H1 (cell line): ENCODE measurements at regions not wholly inside any gene's neighbourhood (a gene's known extent, or its start where the extent isn't known, plus 50 kb on each side); places are given as distances from the start of the nearest gene placed in this dataset.

Experiments used
- CTCF ChIA-PET: fragments of 300-600 bp; sonication (Branson Sonifier 250); formaldehyde crosslinking; loops from one replicate; lab custom pipeline; 2021; ENCODE audit not compliant: partially characterized antibody; lab: Charles Lee
- POLR2A ChIA-PET: fragments of 300-600 bp; sonication (Branson Sonifier 250); formaldehyde crosslinking; loops from one replicate; lab custom pipeline; 2021; ENCODE audit warnings: inconsistent platforms; ENCODE audit not compliant: partially characterized antibody; lab: Charles Lee
- DNase-seq, 2 experiments: peaks; one replicate each; pipeline versions ENCODE4 v3.0.0 to v3.0.0-alpha.2; 2010 to 2022; ENCODE audit warnings: low spot score in 2 of 2, low read depth in 1 of 2, mixed read lengths in 1 of 2
- FAIRE-seq: peaks from 2 replicates; lab custom pipeline; 2011; peaks lifted over from hg19 to GRCh38; lab: Jason Lieb, UNC
- H2AFZ ChIP-seq: 2 replicates; pipeline ENCODE4 v1.8.1; 2012; ENCODE audit warnings: low read length, inconsistent platforms
- H2AK5ac ChIP-seq: 2 replicates; pipeline ENCODE4 v1.6.1; 2013; ENCODE audit warnings: low read depth, low read length
- H2BK120ac ChIP-seq: replicated peaks from 2 replicates; pipeline ENCODE3; 2013; ENCODE audit warnings: low read depth, low read length, inconsistent platforms
- H2BK12ac ChIP-seq: 2 replicates; pipeline ENCODE4 v1.6.1; 2013; ENCODE audit warnings: low read depth, low read length
- H2BK15ac ChIP-seq: 2 replicates; pipeline ENCODE4 v1.6.1; 2013; ENCODE audit warnings: low read length
- H2BK20ac ChIP-seq: 2 replicates; pipeline ENCODE4 v1.6.1; 2013; ENCODE audit warnings: low read length
- H2BK5ac ChIP-seq: 2 replicates; pipeline ENCODE4 v1.6.1; 2013; ENCODE audit warnings: low read depth, low read length
- H3K14ac ChIP-seq: 2 replicates; pipeline ENCODE4 v1.6.1; 2013; ENCODE audit warnings: inconsistent platforms; ENCODE audit not compliant: insufficient read length
- H3K18ac ChIP-seq: 2 replicates; pipeline ENCODE4 v1.6.1; 2013; ENCODE audit warnings: low read length; ENCODE audit errors: extremely low read depth
- H3K23ac ChIP-seq: 2 replicates; pipeline ENCODE4 v1.6.1; 2013; ENCODE audit warnings: inconsistent platforms; ENCODE audit not compliant: insufficient read length
- H3K23me2 ChIP-seq: 2 replicates; pipeline ENCODE4 v1.6.1; 2013; ENCODE audit warnings: low read depth, low read length
- H3K27ac ChIP-seq: 2 replicates; pipeline ENCODE4 v1.6.1; 2011; ENCODE audit warnings: low read depth, low read length, inconsistent platforms
- H3K27me3 ChIP-seq, 4 experiments: replicated peaks in 1 of 4; 1 replicate in 1 of 4; 2 replicates in 3 of 4; pipeline versions ENCODE4 v1.6.1 to v1.8.1; 2011 to 2013; ENCODE audit warnings: low read length in 3 of 4, mild to moderate bottlenecking in 3 of 4, inconsistent platforms in 2 of 4, mixed read lengths in 2 of 4, moderate library complexity in 1 of 4; ENCODE audit not compliant: control insufficient read depth in 3 of 4, insufficient read depth in 3 of 4; ENCODE audit errors: extremely low read depth in 1 of 4
- H3K36me3 ChIP-seq, 4 experiments: 2 replicates each; pipeline versions ENCODE4 v1.6.1 to v1.8.1; 2011 to 2013; ENCODE audit warnings: mild to moderate bottlenecking in 4 of 4, low read length in 3 of 4, moderate library complexity in 2 of 4, control low read depth in 1 of 4, inconsistent platforms in 1 of 4; ENCODE audit not compliant: insufficient read depth in 4 of 4, control insufficient read depth in 2 of 4
- H3K4ac ChIP-seq: replicated peaks from 2 replicates; pipeline ENCODE3; 2013; ENCODE audit warnings: low read length, low read depth, mixed read lengths, inconsistent platforms; ENCODE audit not compliant: insufficient read length
- H3K4me1 ChIP-seq, 4 experiments: replicated peaks in 1 of 4; 1 replicate in 1 of 4; 2 replicates in 3 of 4; pipeline versions ENCODE4 v1.6.1 to v1.8.1; 2011 to 2013; ENCODE audit warnings: low read length in 3 of 4, inconsistent platforms in 2 of 4, mixed read lengths in 1 of 4; ENCODE audit not compliant: insufficient read depth in 4 of 4, control insufficient read depth in 3 of 4
- H3K4me2 ChIP-seq, 2 experiments: 2 replicates each; pipeline versions ENCODE4 v1.6.1 to v1.8.1; 2011 to 2013; ENCODE audit warnings: low read depth in 2 of 2, low read length in 2 of 2, control low read depth in 1 of 2, inconsistent platforms in 1 of 2, mild to moderate bottlenecking in 1 of 2; ENCODE audit not compliant: insufficient read depth in 1 of 2
- H3K4me3 ChIP-seq, 4 experiments: fragments of 200-600, 300-600 bp in 1 of 4; sonication (generic), shearing (Covaris generic), sonication (Bioruptor Twin) in 1 of 4; 2 replicates each; pipeline versions ENCODE4 v1.5.1 to v1.8.1; 2011 to 2016; ENCODE audit warnings: low read length in 4 of 4, low read depth in 3 of 4, control low read depth in 2 of 4, inconsistent platforms in 2 of 4, mild to moderate bottlenecking in 2 of 4, mixed read lengths in 1 of 4, moderate library complexity in 1 of 4; ENCODE audit not compliant: insufficient read depth in 2 of 4; ENCODE audit errors: extremely low read depth in 1 of 4
- H3K56ac ChIP-seq: replicated peaks from 2 replicates; pipeline ENCODE3; 2013; ENCODE audit warnings: low read depth, mild to moderate bottlenecking, mixed read lengths, low read length, inconsistent platforms; ENCODE audit not compliant: insufficient read length
- H3K79me1 ChIP-seq: 2 replicates; pipeline ENCODE4 v1.6.1; 2013; ENCODE audit warnings: low read depth, low read length, control low read depth
- H3K79me2 ChIP-seq, 2 experiments: 2 replicates each; pipeline versions ENCODE4 v1.6.1 to v1.8.1; 2012 to 2013; ENCODE audit warnings: low read length in 2 of 2, mild to moderate bottlenecking in 2 of 2, inconsistent platforms in 1 of 2; ENCODE audit not compliant: insufficient read depth in 2 of 2, control insufficient read depth in 1 of 2
- H3K9ac ChIP-seq, 4 experiments: replicated peaks in 1 of 4; 1 replicate in 1 of 4; 2 replicates in 3 of 4; pipeline versions ENCODE4 v1.6.1 to v1.8.1; 2011 to 2013; ENCODE audit warnings: low read depth in 3 of 4, low read length in 3 of 4, control low read depth in 2 of 4, mild to moderate bottlenecking in 2 of 4, moderate library complexity in 2 of 4, inconsistent platforms in 1 of 4; ENCODE audit errors: extremely low read depth in 1 of 4
- H3K9me3 ChIP-seq, 2 experiments: 2 replicates each; pipeline versions ENCODE4 v1.6.1 to v1.8.1; 2012 to 2013; ENCODE audit warnings: mild to moderate bottlenecking in 2 of 2, moderate library complexity in 2 of 2, control low read depth in 1 of 2, inconsistent platforms in 1 of 2, low read depth in 1 of 2, low read length in 1 of 2, mixed read lengths in 1 of 2; ENCODE audit not compliant: insufficient read depth in 2 of 2
- H4K20me1 ChIP-seq, 2 experiments: replicated peaks in 1 of 2; 2 replicates each; pipeline versions ENCODE3 to v1.8.1; 2011 to 2013; ENCODE audit warnings: inconsistent platforms in 2 of 2, low read length in 2 of 2, mild to moderate bottlenecking in 1 of 2; ENCODE audit not compliant: insufficient read depth in 2 of 2, control insufficient read depth in 1 of 2
- H4K5ac ChIP-seq: 2 replicates; pipeline ENCODE4 v1.6.1; 2013; ENCODE audit warnings: low read length, low read depth, mixed read lengths, inconsistent platforms; ENCODE audit not compliant: insufficient read length
- H4K8ac ChIP-seq: 2 replicates; pipeline ENCODE4 v1.8.0; 2013; ENCODE audit warnings: mild to moderate bottlenecking, moderate library complexity, low read length, inconsistent platforms; ENCODE audit not compliant: insufficient read depth; ENCODE audit errors: extremely low read depth
- H4K91ac ChIP-seq: replicated peaks from 2 replicates; pipeline ENCODE3; 2013; ENCODE audit warnings: low read length, mixed read lengths, inconsistent platforms; ENCODE audit not compliant: insufficient read length
- CBX5 ChIP-seq: fragments of 300-800, 300-1000 bp; sonication (generic); IDR thresholded peaks from 2 replicates; pipeline ENCODE4 v1.7.1; 2016; ENCODE audit warnings: antibody characterized with exemption, low read length, low read depth
- CEBPB ChIP-seq: IDR thresholded peaks from 2 replicates; pipeline ENCODE4 v1.6.1; 2012; ENCODE audit warnings: low read depth, low read length
- CREB1 ChIP-seq: IDR thresholded peaks from 2 replicates; pipeline ENCODE4 v1.6.1; 2012; ENCODE audit warnings: inconsistent platforms
- HDAC6 ChIP-seq: IDR thresholded peaks from one replicate; pipeline ENCODE4 v1.7.1; 2012; ENCODE audit warnings: low read depth, mild to moderate bottlenecking, inconsistent platforms, low read length, moderate library complexity
- JUN ChIP-seq: IDR thresholded peaks from 2 replicates; pipeline ENCODE4 v1.6.1; 2011; ENCODE audit warnings: low read depth, mild to moderate bottlenecking, improper control_type of control experiment, low read length
- JUND ChIP-seq: IDR thresholded peaks from 2 replicates; pipeline ENCODE4 v1.6.1; 2011; ENCODE audit warnings: mild to moderate bottlenecking, improper control_type of control experiment, low read length
- KDM4A ChIP-seq: IDR thresholded peaks from one replicate; pipeline ENCODE4 v1.7.1; 2012; ENCODE audit warnings: low read depth, mild to moderate bottlenecking, moderate library complexity, low read length, inconsistent platforms; ENCODE audit not compliant: severe bottlenecking
- RFX5 ChIP-seq: IDR thresholded peaks from 2 replicates; pipeline ENCODE4 v1.6.1; 2011; ENCODE audit warnings: low read depth, low read length, improper control_type of control experiment, borderline replicate concordance
- SAP30 ChIP-seq: fragments of 300-600 bp; sonication (generic); IDR thresholded peaks from 2 replicates; pipeline ENCODE4 v1.7.1; 2012; ENCODE audit warnings: low read length, moderate library complexity, mild to moderate bottlenecking, inconsistent platforms; ENCODE audit not compliant: insufficient read depth, insufficient replicate concordance
- ZNF274 ChIP-seq: IDR thresholded peaks from 2 replicates; pipeline ENCODE4 v1.7.0; 2012; ENCODE audit warnings: low read length, borderline replicate concordance; ENCODE audit errors: extremely low read depth
- WGBS, 2 experiments: shearing (Covaris generic) in 1 of 2; methylation state at CpG; one replicate each; pipeline versions ENCODE4 v1.1.6 to v1.1.7; 2013 to 2015; ENCODE audit warnings: low lambda C conversion rate in 2 of 2, mixed read lengths in 2 of 2, inconsistent platforms in 1 of 2, low coverage in 1 of 2, missing lambda C conversion rate in 1 of 2; ENCODE audit not compliant: insufficient replicate concordance in 2 of 2, insufficient coverage in 1 of 2, insufficient read length in 1 of 2; ENCODE audit errors: extremely low coverage in 1 of 2, missing lambda C conversion rate in 1 of 2; 5-methylcytosine and 5-hydroxymethylcytosine counted together

GRCh38 chr3:194218646-194219453 is 82.9 kb downstream of the HES1 start:
- no peak overlapping the region for H2BK15ac ChIP-seq
- no peak for FAIRE-seq
- no peaks in the 10 kb centered on the region for H3K9me3 ChIP-seq
- TF ChIP-seq CREB1, result no peak
- no peak for TF ChIP-seq JUND
- TF ChIP-seq HDAC6, result no peak
- TF ChIP-seq JUN, result no peak
- no peak for TF ChIP-seq CBX5
- no peak for TF ChIP-seq RFX5
- TF ChIP-seq KDM4A, result no peak
- no peak for TF ChIP-seq CEBPB
- TF ChIP-seq ZNF274, result no peak
- no peak for TF ChIP-seq SAP30
- TF ChIP-seq, all 59 proteins: peak for 0
- Histone ChIP-seq H2BK12ac (no peak overlapping the region; the same call in 1 of the 2 replicates), H4K8ac (no peak overlapping the region), H3K36me3 (no peaks in the 10 kb centered on the region), H3K4me3 (no peak overlapping the region), H3K4me1 (peaks cover 0 to 5% (median 1%) of the 10 kb centered on the region in 4 experiments; a peak in 2 of 7 replicates), H4K5ac (no peak overlapping the region), H3K14ac (no peak overlapping the region), H4K20me1 (no peaks in the 10 kb centered on the region), H2BK120ac (no peak overlapping the region), H3K4ac (no peak overlapping the region), H3K4me2 (no peak overlapping the region), H3K56ac (no peak overlapping the region), H2BK20ac (no peak overlapping the region), H3K79me1 (no peaks in the 10 kb centered on the region), H3K27ac (no peak overlapping the region), H2AK5ac (no peak overlapping the region), H4K91ac (no peak overlapping the region), H3K27me3 (no peaks in the 10 kb centered on the region), H3K9ac (no peak overlapping the region), H3K23ac (no peak overlapping the region), H3K79me2 (no peaks in the 10 kb centered on the region), H3K23me2 (peaks cover 1% of the 10 kb centered on the region; the same call in 1 of the 2 replicates), H2AFZ (peak overlapping the region; percentile 26; the same call in 1 of the 2 replicates), H3K18ac (no peak overlapping the region), H2BK5ac (no peak overlapping the region)
- CTCF ChIA-PET, result interaction anchor here (1.0 kb wide), 1 partner anchor 31 kb away, joined by 3 read pairs; no protein-coding TSS in a partner anchor
- 89% methylated on average over 13 of the region's 13 CpGs; no CpG with 5 or more reads in 1 of the 2 experiments for WGBS, 2 experiments
- POLR2A ChIA-PET, result no interaction called here
- DNase-seq, result no peak
